ENCODE measurements at regions not wholly inside any gene's neighbourhood (a gene's known extent, or its start where the extent isn't known, plus 50 kb on each side); places are given as distances from the start of the nearest gene placed in this dataset.
"Not testable (repeated sequence)": the region's sequence is repeated elsewhere in the genome, so short reads cannot be mapped to it uniquely, and the experiment has no call there.

GRCh38 chr11:119586181-119586580, 142.8 kb downstream of the NECTIN1 start:
- DNase-seq (ENCODE audit: low read depth), result no peak

GRCh38 chr11:119585043-119585781, 143.8 kb downstream of the NECTIN1 start:
- DNase-seq (ENCODE audit: low read depth), result no peak

GRCh38 chr11:119584193-119585042, 144.6 kb downstream of the NECTIN1 start:
- peak; percentile 89 for DNase-seq (ENCODE audit: low read depth)

- no peak for DNase-seq (ENCODE audit: low read depth)
Observed at GRCh38 chr11:119583585-119583984, 145.4 kb downstream of the NECTIN1 start.

DNA sequence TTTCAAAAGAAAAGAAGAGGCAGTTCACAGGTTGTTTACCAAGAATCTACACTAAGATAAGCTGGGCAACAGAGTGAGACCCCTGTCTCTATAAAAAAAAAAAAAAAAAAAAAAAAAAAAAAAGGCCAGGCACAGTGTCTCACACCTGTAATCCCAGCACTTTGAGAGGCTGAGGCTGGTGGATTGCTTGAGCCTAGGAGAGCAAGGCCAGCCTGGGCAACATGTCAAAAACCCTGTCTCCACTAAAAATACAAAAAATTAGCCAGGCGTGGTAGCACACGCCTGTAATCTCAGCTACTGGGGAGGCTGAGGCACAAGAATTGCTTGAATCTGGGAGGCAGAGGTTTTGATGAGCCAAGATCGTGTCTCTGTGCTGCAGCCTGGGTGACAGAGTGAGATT, 147.6 kb downstream of the NECTIN1 start:
- DNase-seq (ENCODE audit: low read depth), result not testable (repeated sequence)

DNA sequence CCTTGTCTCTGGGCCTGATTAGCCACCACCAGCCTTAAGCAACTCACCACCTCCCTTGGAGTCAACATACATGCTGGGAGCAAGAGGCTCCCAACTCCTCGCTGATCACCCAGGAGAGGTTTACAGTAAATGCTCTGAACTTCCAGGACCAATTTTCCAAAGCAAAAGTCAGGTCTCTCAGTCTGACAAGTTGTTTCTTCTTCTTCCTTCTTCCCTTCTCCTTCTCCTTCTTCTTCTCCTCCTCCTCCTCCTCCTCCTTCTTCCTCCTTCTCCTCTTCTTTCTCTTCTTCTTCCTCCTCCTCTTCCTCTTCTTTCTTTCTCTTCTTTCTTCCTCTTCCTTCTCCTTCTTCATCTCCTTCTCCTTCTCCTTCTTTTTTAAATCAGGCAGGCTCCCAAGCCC, 148.2 kb downstream of the NECTIN1 start:
- DNase-seq (ENCODE audit: low read depth), result no peak

DNA sequence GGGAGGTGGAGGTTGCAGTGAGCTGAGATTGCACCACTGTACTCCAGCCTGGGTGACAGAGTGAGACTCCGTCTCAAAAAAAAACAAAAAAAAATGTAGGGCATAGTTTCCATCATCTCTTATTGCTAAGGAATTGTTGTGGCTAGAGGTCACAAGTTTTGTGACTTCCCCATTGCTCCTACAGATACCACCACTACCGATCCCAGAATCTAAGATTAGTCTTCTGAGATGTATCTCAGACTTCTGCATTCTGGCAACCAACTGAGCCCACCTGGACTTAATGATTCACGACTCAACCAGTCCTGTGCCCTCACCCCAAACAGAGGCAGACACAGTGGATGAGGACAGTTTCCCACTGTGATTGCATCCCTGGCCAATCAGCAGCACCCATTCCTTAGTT, 148.9 kb downstream of the NECTIN1 start:
- DNase-seq (ENCODE audit: low read depth), result no peak

DNA sequence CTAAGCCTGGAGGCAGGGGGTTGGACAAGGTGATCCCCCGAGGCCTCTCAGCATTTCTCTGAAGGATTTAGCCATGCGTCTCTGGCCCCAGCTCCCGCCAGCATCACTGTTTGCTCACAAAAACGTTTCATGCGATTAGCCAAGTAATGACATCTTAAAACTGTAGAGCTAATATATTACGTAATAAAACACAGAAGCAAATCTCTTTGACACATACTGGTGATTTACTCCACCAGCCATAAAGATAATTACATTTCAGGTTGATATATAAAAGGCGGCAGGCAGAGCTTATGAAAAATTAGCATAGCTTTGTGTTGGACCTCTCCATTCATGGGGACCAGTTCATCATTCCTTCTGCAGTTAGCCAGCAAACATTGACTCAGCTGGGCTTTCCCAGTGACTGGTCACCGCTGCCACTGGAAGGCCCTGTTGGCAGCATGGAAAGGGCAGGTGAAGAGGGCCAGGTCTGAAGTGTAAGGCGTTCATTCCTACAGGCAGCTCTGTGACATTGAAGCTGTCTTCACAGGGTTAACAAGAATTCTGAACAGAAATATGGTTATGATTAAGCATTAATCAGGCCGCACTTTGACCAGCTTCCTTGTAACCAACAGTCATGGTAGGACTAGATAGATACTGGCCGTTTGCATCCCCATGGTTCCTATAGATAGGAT, 150.3 kb downstream of the NECTIN1 start:
- DNase-seq (ENCODE audit: low read depth), result no peak

DNA sequence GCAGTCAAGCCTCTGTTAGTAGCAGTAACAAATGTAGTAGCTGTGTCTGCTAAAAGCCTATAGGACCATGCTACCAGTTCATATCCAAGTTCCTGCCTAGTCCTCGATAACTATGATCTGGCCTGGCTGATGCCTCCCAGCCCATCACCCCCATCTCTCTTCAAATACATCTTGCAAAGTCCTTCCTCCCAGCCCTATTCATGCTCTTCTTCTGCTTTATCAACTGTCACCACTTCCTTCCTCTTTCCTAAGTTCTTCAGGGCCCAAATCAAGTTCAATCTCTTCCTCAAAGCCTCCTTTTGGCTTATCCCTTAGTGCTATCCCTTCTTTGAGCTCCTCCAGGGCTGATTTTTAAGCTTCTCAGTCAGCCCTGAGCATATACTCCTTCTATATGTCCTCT, 150.9 kb upstream of the THY1 start:
- DNase-seq (ENCODE audit: low read depth), result no peak

DNA sequence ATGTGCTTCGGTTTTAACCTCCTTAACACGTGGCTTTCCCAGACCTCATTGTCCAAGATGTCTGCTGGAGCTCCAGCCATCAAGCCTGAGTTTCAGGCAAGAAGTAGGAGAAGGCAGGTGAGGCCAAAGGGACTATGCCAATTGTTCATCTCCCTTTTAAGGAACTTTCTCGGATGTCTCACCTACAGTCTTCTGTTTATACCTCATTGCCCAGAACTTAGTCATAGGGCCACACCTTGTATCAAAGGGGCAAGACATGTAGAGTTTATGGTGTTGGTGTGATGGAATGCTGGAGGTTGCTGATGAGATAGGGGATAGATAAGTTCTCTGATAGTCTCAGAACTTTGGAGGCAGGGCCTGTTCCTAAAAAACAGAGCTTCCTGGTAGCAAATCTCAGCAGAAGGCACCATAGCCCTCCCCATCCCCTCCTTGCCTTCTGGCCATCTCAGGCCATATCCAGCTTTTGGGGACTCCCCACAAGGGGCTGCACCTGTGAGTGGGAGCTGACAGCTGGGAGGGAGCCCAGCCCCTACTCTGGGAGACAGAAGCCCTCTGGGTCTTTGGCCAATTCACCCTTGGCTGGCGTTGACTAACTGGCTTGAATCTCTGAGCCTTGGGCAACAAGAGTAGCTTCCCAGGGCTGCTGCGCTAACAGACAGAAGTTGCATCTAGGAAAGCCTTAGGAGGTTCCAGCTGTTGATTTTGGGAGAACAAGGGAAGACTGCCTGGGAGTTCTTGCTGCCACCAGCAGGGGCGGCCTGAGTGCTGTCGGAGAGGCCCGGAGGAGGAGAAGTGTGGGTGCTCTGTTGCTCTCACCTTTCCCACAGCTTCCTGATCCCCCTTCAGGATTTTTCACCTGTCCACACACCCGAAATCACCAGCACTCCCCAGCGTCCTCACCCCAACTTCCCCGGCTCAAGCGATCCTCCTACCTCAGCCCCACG, 149.8 kb upstream of the THY1 start:
- DNase-seq (ENCODE audit: low read depth), result no peak

DNA sequence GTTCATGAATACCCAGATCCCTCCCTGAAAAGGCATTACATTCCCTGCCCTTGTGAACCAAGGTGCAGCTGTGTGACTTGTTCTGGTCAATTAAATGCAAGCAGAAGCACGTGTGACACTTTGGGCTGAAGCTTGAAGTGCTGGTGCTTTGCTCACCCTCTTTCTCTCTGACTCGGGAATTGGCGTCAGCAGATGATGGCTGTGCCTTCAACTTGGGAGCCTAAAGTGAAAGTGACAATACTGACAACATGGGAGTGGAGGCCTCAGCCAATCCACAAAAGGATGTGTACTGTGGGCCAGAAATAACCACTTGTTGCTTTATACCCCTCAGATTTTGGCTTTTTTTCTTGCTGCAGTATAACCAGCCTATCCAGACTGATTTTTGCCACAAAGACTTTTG, 148.3 kb upstream of the THY1 start:
- no peak for DNase-seq (ENCODE audit: low read depth)

GRCh38 chr11:119567688-119568582, 145.0 kb upstream of the THY1 start:
- peak; percentile 75 for DNase-seq (ENCODE audit: low read depth)

DNA sequence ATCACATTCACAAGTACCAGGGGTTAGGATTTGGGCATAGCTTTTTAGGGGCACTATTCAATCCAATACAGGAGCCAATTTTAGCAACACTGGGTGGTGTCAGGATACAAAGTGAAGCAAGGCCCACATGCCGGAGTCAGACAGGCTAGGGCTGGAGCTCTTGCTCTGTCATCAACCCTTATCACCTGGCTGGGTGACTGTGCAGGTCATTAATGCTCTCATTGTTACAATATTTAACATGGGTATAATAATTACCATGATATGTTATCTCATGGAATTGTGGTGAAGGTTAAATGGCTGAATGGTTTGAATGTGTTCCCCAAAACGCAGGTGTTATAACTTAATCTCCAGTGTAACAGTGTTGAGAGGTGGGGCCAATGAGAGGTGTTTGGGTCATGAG, 143.3 kb upstream of the THY1 start:
- no peak for DNase-seq (ENCODE audit: low read depth)

DNA sequence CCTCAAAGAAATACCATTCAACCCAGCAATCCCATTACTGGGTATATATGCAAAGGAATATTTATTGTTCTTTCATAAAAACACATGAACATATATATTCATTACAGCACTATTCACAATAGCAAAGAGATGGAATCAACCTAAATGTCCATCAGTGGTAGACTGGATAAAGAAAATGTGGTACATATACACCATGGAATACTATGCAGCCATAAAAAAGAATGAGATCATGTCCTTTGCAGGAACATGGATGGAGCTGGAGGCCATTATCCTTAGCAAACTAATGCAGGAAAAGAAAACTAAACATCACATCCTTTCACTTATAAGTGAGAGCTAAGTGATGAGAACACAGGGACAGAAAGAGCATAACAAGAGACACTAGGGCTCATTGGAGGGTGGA, 142.7 kb upstream of the THY1 start:
- not testable (repeated sequence) for DNase-seq (ENCODE audit: low read depth)

- DNase-seq (ENCODE audit: low read depth), result no peak
Observed at GRCh38 chr11:119560961-119561360, 138.0 kb upstream of the THY1 start.

- DNase-seq (ENCODE audit: low read depth), result no peak
Observed at GRCh38 chr11:119560291-119560690, 137.3 kb upstream of the THY1 start.

GRCh38 chr11:119552106-119552485, 129.1 kb upstream of the THY1 start:
- DNase-seq (ENCODE audit: low read depth), result no peak

DNA sequence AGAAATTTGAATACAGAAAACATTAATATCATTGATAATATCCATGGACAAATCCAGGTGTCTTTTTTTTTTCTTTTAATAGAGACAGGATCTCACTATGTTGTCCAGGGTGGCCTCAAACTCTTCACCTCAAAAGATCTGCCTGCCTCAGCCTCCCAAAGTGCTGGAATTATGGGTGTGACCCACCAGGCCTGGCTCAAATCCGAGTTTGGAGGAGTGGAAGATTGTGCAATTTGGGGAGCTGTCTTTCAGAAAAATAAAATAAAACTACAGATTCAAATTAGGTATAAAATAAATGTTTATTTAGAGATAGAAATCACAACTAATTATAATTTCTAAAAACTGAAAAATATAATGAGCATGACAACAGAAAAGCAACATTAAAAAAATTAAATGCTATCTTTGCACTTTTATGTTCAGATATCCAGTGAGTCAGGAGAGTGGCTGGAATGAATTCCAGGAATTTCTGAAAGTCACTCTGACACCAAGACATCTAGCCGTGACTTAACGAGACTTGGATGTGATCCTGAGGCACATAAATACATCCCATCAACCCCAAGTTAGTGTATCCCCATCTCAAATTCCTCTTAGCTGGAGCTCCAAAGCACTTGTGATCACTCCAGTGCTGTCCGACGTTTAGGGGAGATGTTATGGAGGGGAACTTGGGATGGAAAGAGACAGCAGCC, 128.6 kb upstream of the THY1 start:
- no peak for DNase-seq (ENCODE audit: low read depth)

- no peak for DNase-seq (ENCODE audit: low read depth)
Observed at GRCh38 chr11:119550053-119550752, 127.2 kb upstream of the THY1 start.

All from Daoy (cell line).